HG02938 (cell line): ENCODE measurements at regions not wholly inside any gene's neighbourhood (a gene's known extent, or its start where the extent isn't known, plus 50 kb on each side); places are given as distances from the start of the nearest gene placed in this dataset.

Source experiments
- ATAC-seq: cut with Tn5 transposase; IDR thresholded peaks from one replicate; pipeline ENCODE4 v1.9.1; 2021; ENCODE audit warnings: mild to moderate bottlenecking, moderate library complexity; ENCODE audit not compliant: unreplicated experiment

GRCh38 chr1:182295697-182296096 lies 95.9 kb downstream of the GLUL start:
- no peak for ATAC-seq

- ATAC-seq: no peak
Measured at GRCh38 chr1:182293119-182293589, 98.4 kb downstream of the GLUL start.

- no peak for ATAC-seq
Measured at GRCh38 chr1:182292193-182292741, 99.3 kb downstream of the GLUL start.

GRCh38 chr1:182291584-182292192 lies 99.9 kb downstream of the GLUL start:
- ATAC-seq: no peak

- no peak for ATAC-seq
Measured at GRCh38 chr1:182288749-182289604, 102.6 kb downstream of the GLUL start.

GRCh38 chr1:182286761-182287160 lies 104.8 kb downstream of the GLUL start:
- ATAC-seq: no peak

GRCh38 chr1:182283746-182284544 lies 107.6 kb downstream of the GLUL start:
- no peak for ATAC-seq

GRCh38 chr1:182281541-182281940 lies 110.0 kb downstream of the GLUL start:
- no peak for ATAC-seq

GRCh38 chr1:182280504-182280900 lies 111.1 kb downstream of the GLUL start:
- no peak for ATAC-seq

- no peak for ATAC-seq
Measured at GRCh38 chr1:182279724-182280503, 111.7 kb downstream of the GLUL start.

GRCh38 chr1:182279302-182279701 lies 112.3 kb downstream of the GLUL start:
- ATAC-seq: no peak

GRCh38 chr1:182278144-182279054 lies 113.2 kb downstream of the GLUL start:
- ATAC-seq: no peak

GRCh38 chr1:182275271-182275670 lies 116.3 kb downstream of the GLUL start:
- ATAC-seq: no peak

GRCh38 chr1:182274618-182275017 lies 117.0 kb downstream of the GLUL start:
- ATAC-seq: no peak

GRCh38 chr1:182270731-182271130 lies 120.9 kb downstream of the GLUL start:
- ATAC-seq: no peak

- no peak for ATAC-seq
Measured at GRCh38 chr1:182269097-182269496, 122.5 kb downstream of the GLUL start.

GRCh38 chr1:182268669-182269068 lies 122.9 kb downstream of the GLUL start:
- no peak for ATAC-seq

GRCh38 chr1:182264185-182264584 lies 127.4 kb downstream of the GLUL start:
- ATAC-seq: no peak

GRCh38 chr1:182263706-182264105 lies 127.9 kb downstream of the GLUL start:
- ATAC-seq: no peak
